Prostate gland (tissue), 2 donors: ENCODE measurements at regions not wholly inside any gene's neighbourhood (a gene's known extent, or its start where the extent isn't known, plus 50 kb on each side); places are given as distances from the start of the nearest gene placed in this dataset.

Experiments used
- CTCF ChIP-seq, 4 experiments: fragments of 200-600 bp in 2 of 4; fragments of 450-650 bp in 2 of 4; sonication (generic) in 2 of 4; IDR thresholded peaks; 1 replicate in 3 of 4; 2 replicates in 1 of 4; pipeline ENCODE4 v1.5.1; 2016 to 2019; ENCODE audit warnings: antibody characterized with exemption in 4 of 4, mild to moderate bottlenecking in 2 of 4, moderate library complexity in 2 of 4
- POLR2A ChIP-seq: fragments of 450-650 bp; IDR thresholded peaks from one replicate; pipeline ENCODE4 v1.6.1; 2016; ENCODE audit warnings: antibody characterized with exemption, mild to moderate bottlenecking
- POLR2AphosphoS5 ChIP-seq: sonication (generic); formaldehyde crosslinking; IDR thresholded peaks from one replicate; pipeline ENCODE4 v1.6.1; 2017; ENCODE audit warnings: antibody characterized with exemption

- no peak for TF ChIP-seq POLR2AphosphoS5
- no peak for TF ChIP-seq POLR2A
- no peak for TF ChIP-seq CTCF (IDR thresholded peaks at IDR 0.05)
Observed at GRCh38 chr3:124586126-124587052, 143.9 kb upstream of the UMPS start.
